Sciatic nerve (tissue), 2 donors: ENCODE measurements at regions not wholly inside any gene's neighbourhood (a gene's known extent, or its start where the extent isn't known, plus 50 kb on each side); places are given as distances from the start of the nearest gene placed in this dataset.
"Not testable (repeated sequence)": the region's sequence is repeated elsewhere in the genome, so short reads cannot be mapped to it uniquely, and the experiment has no call there.

Source experiments
- ATAC-seq: fragments of 200-7000 bp; cut with Tn5 transposase; one replicate; pipeline ENCODE4 v1.9.1; 2020; ENCODE audit warnings: mild to moderate bottlenecking, moderate library complexity
- DNase-seq: peaks from one replicate; pipeline ENCODE4 v3.0.0-alpha.2; 2020; ENCODE audit warnings: low spot score
- intact Hi-C: fragments of 100-400 bp; cut with DNase I; formaldehyde crosslinking; loops from one replicate; pipeline ENCODE4 v1.14.2; 2022
- donor health status: DM: no; HTN: no; CAD: no.
- donor health status: DM: no; HTN: no; CAD: no.

GRCh38 chr12:94864987-94865386 lies 138.5 kb downstream of the NDUFA12 start:
- intact Hi-C loops: no loop called here
- ATAC-seq: no peak
- DNase-seq: no peak

GRCh38 chr12:94863321-94864035 lies 140.0 kb downstream of the NDUFA12 start:
- intact Hi-C loops: no loop called here
- DNase-seq (no peak), ATAC-seq (no peak)

- intact Hi-C loops: no loop called here
- no peak for ATAC-seq
- no peak for DNase-seq
These were observed 141.1 kb downstream of the NDUFA12 start for GRCh38 chr12:94862421-94862820.

- no peak for ATAC-seq
- DNase-seq: no peak
- intact Hi-C loops: no loop called here
These were observed 147.2 kb downstream of the NDUFA12 start for GRCh38 chr12:94856324-94856723.

- intact Hi-C loops: no loop called here
- DNase-seq (no peak), ATAC-seq (peak; percentile 50)
These were observed 147.6 kb downstream of the NDUFA12 start for GRCh38 chr12:94855853-94856252.

- intact Hi-C loops: no loop called here
- DNase-seq (no peak), ATAC-seq (no peak)
These were observed 152.0 kb downstream of the NDUFA12 start for GRCh38 chr12:94851396-94852028.

GRCh38 chr12:94849411-94849976 lies 154.0 kb downstream of the NDUFA12 start:
- ATAC-seq: no peak
- intact Hi-C loops: no loop called here
- no peak for DNase-seq

- intact Hi-C loops: no loop called here
- ATAC-seq: no peak
- DNase-seq: no peak
These were observed 154.5 kb downstream of the NDUFA12 start for GRCh38 chr12:94848966-94849365.

- intact Hi-C loops: no loop called here
- no peak for DNase-seq
- no peak for ATAC-seq
These were observed 158.4 kb downstream of the NDUFA12 start for GRCh38 chr12:94845110-94845509.

GRCh38 chr12:94844452-94844851 lies 159.0 kb downstream of the NDUFA12 start:
- intact Hi-C loops: no loop called here
- DNase-seq: no peak
- ATAC-seq: no peak

GRCh38 chr12:94841904-94842610 lies 161.4 kb downstream of the NDUFA12 start:
- DNase-seq (no peak), ATAC-seq (no peak)
- intact Hi-C loops: no loop called here

GRCh38 chr12:94841177-94841576 lies 162.3 kb downstream of the NDUFA12 start:
- no peak for DNase-seq
- no peak for ATAC-seq
- intact Hi-C loops: no loop called here

GRCh38 chr12:94839347-94839746 lies 164.2 kb downstream of the NDUFA12 start:
- ATAC-seq: no peak
- intact Hi-C loops: no loop called here
- no peak for DNase-seq

GRCh38 chr12:94836952-94837670 lies 166.4 kb downstream of the NDUFA12 start:
- intact Hi-C loops, DNase-seq: not testable (repeated sequence)
- peak; percentile 32 for ATAC-seq

- DNase-seq (no peak), ATAC-seq (no peak)
- intact Hi-C loops: no loop called here
These were observed 169.4 kb downstream of the NDUFA12 start for GRCh38 chr12:94834036-94834625.

GRCh38 chr12:94832780-94833681 lies 170.5 kb downstream of the NDUFA12 start:
- intact Hi-C loops: no loop called here
- ATAC-seq (peak; percentile 80), DNase-seq (no peak)

- ATAC-seq (no peak), DNase-seq (no peak)
- intact Hi-C loops: no loop called here
These were observed 171.4 kb downstream of the NDUFA12 start for GRCh38 chr12:94832105-94832504.
